CD4-positive, alpha-beta T cell (primary cell): ENCODE measurements at regions not wholly inside any gene's neighbourhood (a gene's known extent, or its start where the extent isn't known, plus 50 kb on each side); places are given as distances from the start of the nearest gene placed in this dataset.

ENCODE experiments used
- ATAC-seq: fragments of 200-7000 bp; cut with Tn5 transposase; one replicate; pipeline ENCODE4 v1.10.0; 2022; ENCODE audit warnings: mild to moderate bottlenecking; ENCODE audit not compliant: poor library complexity
- CTCF ChIA-PET: fragments of 350-600 bp; sonication (Branson Sonifier 250); formaldehyde crosslinking; loops from one replicate; lab custom pipeline; 2021; ENCODE audit warnings: antibody characterized with exemption, inconsistent platforms; lab: Charles Lee
- POLR2A ChIA-PET: fragments of 350-600 bp; sonication (Branson Sonifier 250); formaldehyde crosslinking; loops from one replicate; lab custom pipeline; 2021; ENCODE audit warnings: antibody characterized with exemption, inconsistent platforms; lab: Charles Lee
- DNase-seq, 14 experiments: peaks; one replicate each; pipeline ENCODE4 v3.0.0-alpha.2; 2013 to 2020; ENCODE audit warnings: mixed read lengths in 2 of 14
- H3K27ac ChIP-seq, 2 donors: one replicate each; pipeline versions ENCODE4 v1.5.1 to v1.7.0; 2013; ENCODE audit warnings: low read length in 2 of 2, low read depth in 1 of 2, mild to moderate bottlenecking in 1 of 2
- H3K27me3 ChIP-seq, 2 experiments: 1 replicate in 1 of 2; 2 replicates in 1 of 2; pipeline versions ENCODE4 v1.6.1 to v1.7.0; 2013; ENCODE audit warnings: low read length in 2 of 2, control low read depth in 1 of 2, mild to moderate bottlenecking in 1 of 2, moderate library complexity in 1 of 2; ENCODE audit not compliant: insufficient read depth in 2 of 2, control insufficient read depth in 1 of 2
- H3K36me3 ChIP-seq: one replicate; pipeline ENCODE4 v1.6.1; 2013; ENCODE audit warnings: low read length, control low read depth; ENCODE audit not compliant: insufficient read depth
- H3K4me1 ChIP-seq: one replicate; pipeline ENCODE4 v1.6.1; 2013; ENCODE audit warnings: low read length, control low read depth; ENCODE audit not compliant: insufficient read depth
- H3K4me3 ChIP-seq: one replicate; pipeline ENCODE4 v1.5.1; 2013; ENCODE audit warnings: mild to moderate bottlenecking, low read length, moderate library complexity
- H3K9me3 ChIP-seq, 2 experiments: 1 replicate in 1 of 2; 2 replicates in 1 of 2; pipeline versions ENCODE4 v1.6.1 to v1.7.0; 2013; ENCODE audit warnings: low read length in 2 of 2, mild to moderate bottlenecking in 2 of 2, control low read depth in 1 of 2, moderate library complexity in 1 of 2; ENCODE audit not compliant: control insufficient read depth in 1 of 2, insufficient read depth in 1 of 2
- H3K27ac Mint-ChIP-seq: one replicate; pipeline ENCODE4 v1.8.0; 2020; ENCODE audit warnings: mixed read lengths
- H3K27me3 Mint-ChIP-seq: one replicate; pipeline ENCODE4 v1.8.0; 2021; ENCODE audit warnings: mixed read lengths
- H3K36me3 Mint-ChIP-seq: one replicate; pipeline ENCODE4 v1.8.0; 2021; ENCODE audit warnings: low read depth, mixed read lengths
- H3K4me1 Mint-ChIP-seq: one replicate; pipeline ENCODE4 v1.8.0; 2021; ENCODE audit warnings: low read depth, mixed read lengths
- H3K4me3 Mint-ChIP-seq: one replicate; pipeline ENCODE4 v1.8.0; 2020; ENCODE audit warnings: mild to moderate bottlenecking, mixed read lengths
- H3K9me3 Mint-ChIP-seq: one replicate; pipeline ENCODE4 v1.8.0; 2020; ENCODE audit warnings: mixed read lengths
- intact Hi-C, 2 experiments: fragments of 100-400 bp; cut with DNase I in 1 of 2; cut with micrococcal nuclease in 1 of 2; formaldehyde crosslinking; loops; one replicate each; pipeline versions ENCODE4 v1.15.1 to v1.9.0; 2023 to 2025; cut with DNase I, micrococcal nuclease
- TF ChIP-seq, protein P1 (sequence below): fragments of 200-600 bp; IDR thresholded peaks from one replicate; pipeline ENCODE4 v1.8.0; 2022; ENCODE audit warnings: antibody characterized with exemption, mild to moderate bottlenecking

DNA sequence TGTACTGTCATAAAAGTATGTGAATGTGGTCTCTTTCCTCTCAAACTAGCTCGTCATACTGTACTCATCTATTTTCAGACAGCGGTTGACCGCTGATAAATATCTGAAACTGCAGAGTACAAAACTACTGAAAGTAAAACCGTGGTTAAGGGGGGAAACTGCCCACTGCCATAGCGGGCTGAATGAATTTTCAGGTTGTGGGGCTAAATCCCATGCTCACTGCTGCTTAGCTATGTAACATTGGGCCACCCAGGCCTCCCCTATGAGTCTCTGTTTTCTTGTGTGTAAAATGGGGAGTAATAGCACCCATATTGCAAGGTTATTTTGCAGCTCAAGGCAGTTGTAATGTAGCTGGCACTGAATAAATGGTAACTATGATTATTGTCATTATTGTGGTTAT lies 82.3 kb downstream of the MSX2 start:
- Histone ChIP-seq H3K36me3 (no peaks in the 10 kb centered on the region), H3K27ac (no peak overlapping the region), H3K4me3 (no peak overlapping the region), H3K9me3 (peaks cover 0 to 16% of the 10 kb centered on the region in 2 experiments), H3K4me1 (no peaks in the 10 kb centered on the region), H3K27me3 (peaks cover 0 to 3% of the 10 kb centered on the region in 2 experiments)
- peaks cover 5% of the 10 kb centered on the region for H3K9me3 Mint-ChIP-seq
- H3K4me1 Mint-ChIP-seq: no peaks in the 10 kb centered on the region
- ATAC-seq (no peak), DNase-seq (no peak)
- ChIA-PET CTCF (interaction anchor here (0.8 kb wide), 1 partner anchor 43 kb away, joined by 3 read pairs; no protein-coding TSS in a partner anchor), POLR2A (no interaction called here)
- no peaks in the 10 kb centered on the region for H3K27me3 Mint-ChIP-seq
- no peak overlapping the region for H3K4me3 Mint-ChIP-seq
- TF ChIP-seq, protein P1, sequence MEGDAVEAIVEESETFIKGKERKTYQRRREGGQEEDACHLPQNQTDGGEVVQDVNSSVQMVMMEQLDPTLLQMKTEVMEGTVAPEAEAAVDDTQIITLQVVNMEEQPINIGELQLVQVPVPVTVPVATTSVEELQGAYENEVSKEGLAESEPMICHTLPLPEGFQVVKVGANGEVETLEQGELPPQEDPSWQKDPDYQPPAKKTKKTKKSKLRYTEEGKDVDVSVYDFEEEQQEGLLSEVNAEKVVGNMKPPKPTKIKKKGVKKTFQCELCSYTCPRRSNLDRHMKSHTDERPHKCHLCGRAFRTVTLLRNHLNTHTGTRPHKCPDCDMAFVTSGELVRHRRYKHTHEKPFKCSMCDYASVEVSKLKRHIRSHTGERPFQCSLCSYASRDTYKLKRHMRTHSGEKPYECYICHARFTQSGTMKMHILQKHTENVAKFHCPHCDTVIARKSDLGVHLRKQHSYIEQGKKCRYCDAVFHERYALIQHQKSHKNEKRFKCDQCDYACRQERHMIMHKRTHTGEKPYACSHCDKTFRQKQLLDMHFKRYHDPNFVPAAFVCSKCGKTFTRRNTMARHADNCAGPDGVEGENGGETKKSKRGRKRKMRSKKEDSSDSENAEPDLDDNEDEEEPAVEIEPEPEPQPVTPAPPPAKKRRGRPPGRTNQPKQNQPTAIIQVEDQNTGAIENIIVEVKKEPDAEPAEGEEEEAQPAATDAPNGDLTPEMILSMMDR: no peak
- no peaks in the 10 kb centered on the region for H3K36me3 Mint-ChIP-seq
- no peak overlapping the region for H3K27ac Mint-ChIP-seq
- intact Hi-C loops: no loop called here

DNA sequence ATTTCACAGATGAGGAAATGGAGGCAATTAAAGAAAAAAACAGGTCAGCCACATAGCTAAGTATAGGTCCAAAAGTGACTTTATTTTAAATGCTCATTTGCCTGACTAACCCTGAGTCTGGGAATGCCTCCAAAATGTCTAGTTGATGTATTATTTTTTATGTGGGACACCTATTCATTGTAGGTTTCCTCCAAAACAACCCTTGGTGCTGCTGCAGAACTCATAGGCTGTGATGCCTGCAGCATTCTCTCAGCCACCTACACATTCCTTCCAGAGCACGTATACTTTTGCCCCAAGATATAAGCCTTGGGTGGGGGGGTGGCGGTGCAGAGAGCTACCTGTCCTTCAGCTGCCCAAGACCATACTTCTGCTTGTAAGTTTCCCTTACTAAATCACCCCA lies 77.4 kb downstream of the MSX2 start:
- Mint-ChIP-seq H3K4me3 (no peak overlapping the region), H3K9me3 (peaks cover 5% of the 10 kb centered on the region), H3K27me3 (peaks cover 30% of the 10 kb centered on the region), H3K27ac (no peak overlapping the region), H3K4me1 (peaks cover 7% of the 10 kb centered on the region), H3K36me3 (no peaks in the 10 kb centered on the region)
- ChIA-PET POLR2A (no interaction called here), CTCF (no interaction called here)
- Histone ChIP-seq H3K27ac (no peak overlapping the region), H3K27me3 (peaks cover 3 to 9% of the 10 kb centered on the region in 2 experiments), H3K4me3 (no peak overlapping the region), H3K4me1 (no peaks in the 10 kb centered on the region), H3K36me3 (no peaks in the 10 kb centered on the region), H3K9me3 (peaks cover 0 to 21% of the 10 kb centered on the region in 2 experiments)
- no peak for DNase-seq
- no peak for ATAC-seq
- intact Hi-C loops: no loop called here
- TF ChIP-seq, protein P1: no peak

DNA sequence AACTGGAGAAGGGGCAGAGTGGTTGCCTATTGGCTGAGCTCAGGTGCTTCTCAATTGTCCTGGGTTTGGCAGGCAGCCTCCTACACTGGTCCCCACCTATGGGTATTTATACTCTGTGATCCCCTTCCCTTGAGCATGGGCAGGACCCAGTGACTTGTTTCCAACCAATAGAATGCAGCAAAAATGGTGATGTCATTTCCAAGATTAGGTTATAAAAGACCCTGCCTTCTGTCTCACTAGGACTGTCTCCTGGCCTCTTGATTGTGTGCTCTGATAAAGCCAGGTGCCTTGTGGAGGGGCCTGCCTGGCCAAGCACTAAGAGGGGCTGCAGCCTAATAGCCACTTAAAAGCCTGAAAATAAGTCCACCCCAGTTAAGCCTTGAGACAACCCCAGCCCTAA lies 76.1 kb downstream of the MSX2 start:
- intact Hi-C loops: no loop called here
- Mint-ChIP-seq H3K9me3 (peaks cover 5% of the 10 kb centered on the region), H3K4me1 (peaks cover 7% of the 10 kb centered on the region), H3K36me3 (no peaks in the 10 kb centered on the region), H3K27me3 (peaks cover 43% of the 10 kb centered on the region), H3K4me3 (no peak overlapping the region), H3K27ac (no peak overlapping the region)
- POLR2A ChIA-PET: no interaction called here
- Histone ChIP-seq H3K36me3 (no peaks in the 10 kb centered on the region), H3K4me3 (no peak overlapping the region), H3K27ac (no peak overlapping the region), H3K27me3 (peaks cover 3 to 18% of the 10 kb centered on the region in 2 experiments), H3K9me3 (peaks cover 0 to 11% of the 10 kb centered on the region in 2 experiments), H3K4me1 (no peaks in the 10 kb centered on the region)
- CTCF ChIA-PET: no interaction called here
- ATAC-seq: no peak
- TF ChIP-seq, protein P1: no peak
- DNase-seq: no peak
